Left colon (tissue), 2 donors: ENCODE measurements at regions not wholly inside any gene's neighbourhood (a gene's known extent, or its start where the extent isn't known, plus 50 kb on each side); places are given as distances from the start of the nearest gene placed in this dataset.
A peak's percentile ranks its signal among the peaks of the same experiment; 100 is the strongest.

Experiments
- ATAC-seq: fragments of 200-7000 bp; cut with Tn5 transposase; one replicate; pipeline ENCODE4 v1.9.1; 2020; ENCODE audit warnings: mild to moderate bottlenecking, moderate library complexity
- DNase-seq, 2 donors: peaks; one replicate each; pipeline ENCODE4 v3.0.0-alpha.2; 2020
- intact Hi-C, 2 donors: fragments of 100-400 bp; cut with DNase I in 1 of 2; cut with micrococcal nuclease in 1 of 2; formaldehyde crosslinking; loops; one replicate each; pipeline versions ENCODE4 v1.11.2 to v1.14.0; 2022; cut with DNase I, micrococcal nuclease
- donor health status: DM: no; HTN: no; CAD: no.
- donor health status: DM: yes; HTN: yes; CAD: no.

- intact Hi-C loops: no loop called here
- DNase-seq (no peak), ATAC-seq (no peak)
Measured at GRCh38 chr6:143621876-143622605, 55.7 kb upstream of the PHACTR2 start.

DNA sequence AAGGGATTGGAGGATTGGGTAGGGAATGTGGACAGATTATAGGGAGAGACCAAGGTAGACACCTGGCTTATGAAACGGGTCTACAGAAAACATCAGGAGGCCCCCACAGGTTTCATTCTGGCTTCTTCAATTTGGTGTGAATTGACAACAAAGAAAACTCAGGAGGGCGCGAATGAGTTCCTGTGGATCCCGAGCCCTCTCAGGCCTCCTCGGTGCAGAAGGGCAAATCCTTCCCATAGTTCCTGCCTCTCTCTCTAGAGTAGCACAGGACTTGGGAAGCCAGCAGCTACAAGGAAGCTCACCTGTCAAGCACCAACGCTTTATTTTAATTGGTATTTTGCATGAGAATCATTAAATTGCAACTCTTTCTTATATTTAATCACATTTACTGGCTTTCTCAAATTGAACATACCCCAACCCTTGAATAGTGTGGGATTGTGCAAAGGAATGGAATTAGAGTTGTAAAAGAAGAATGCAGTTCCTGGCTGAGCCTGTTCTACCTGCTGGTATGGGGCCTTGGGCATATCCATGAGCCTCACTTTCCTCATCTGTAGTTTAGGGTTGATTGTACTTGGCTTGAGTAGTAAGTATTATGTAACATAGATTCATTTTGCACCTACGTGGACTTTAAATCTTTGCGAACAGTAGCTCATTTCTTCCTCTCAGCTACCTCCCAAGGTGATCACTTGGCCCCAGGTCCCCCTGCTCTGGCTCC, 56.4 kb upstream of the PHACTR2 start:
- DNase-seq: no peak
- no peak for ATAC-seq
- intact Hi-C loops: no loop called here

DNA sequence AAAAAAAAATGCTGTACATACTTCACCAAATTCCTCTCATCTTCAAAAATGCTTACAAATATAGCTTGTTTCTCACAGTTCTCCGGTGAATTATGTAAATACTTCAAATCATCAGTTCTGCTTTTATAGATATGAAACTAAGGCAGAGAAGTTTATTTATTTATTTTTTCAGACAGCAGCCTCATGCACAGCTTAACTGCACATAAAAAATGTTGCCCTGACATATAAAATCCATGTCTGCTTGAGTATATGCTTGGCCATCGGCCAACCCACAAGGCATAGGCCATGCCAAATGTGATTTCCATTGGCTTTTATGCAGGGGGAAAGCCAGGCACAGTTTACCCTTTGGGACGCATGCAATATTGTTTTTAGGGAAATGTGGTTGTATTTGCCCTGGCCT, 57.3 kb upstream of the PHACTR2 start:
- DNase-seq (peak in 1 of 2 donors; percentile 16), ATAC-seq (peak; percentile 42)
- intact Hi-C loops: no loop called here

DNA sequence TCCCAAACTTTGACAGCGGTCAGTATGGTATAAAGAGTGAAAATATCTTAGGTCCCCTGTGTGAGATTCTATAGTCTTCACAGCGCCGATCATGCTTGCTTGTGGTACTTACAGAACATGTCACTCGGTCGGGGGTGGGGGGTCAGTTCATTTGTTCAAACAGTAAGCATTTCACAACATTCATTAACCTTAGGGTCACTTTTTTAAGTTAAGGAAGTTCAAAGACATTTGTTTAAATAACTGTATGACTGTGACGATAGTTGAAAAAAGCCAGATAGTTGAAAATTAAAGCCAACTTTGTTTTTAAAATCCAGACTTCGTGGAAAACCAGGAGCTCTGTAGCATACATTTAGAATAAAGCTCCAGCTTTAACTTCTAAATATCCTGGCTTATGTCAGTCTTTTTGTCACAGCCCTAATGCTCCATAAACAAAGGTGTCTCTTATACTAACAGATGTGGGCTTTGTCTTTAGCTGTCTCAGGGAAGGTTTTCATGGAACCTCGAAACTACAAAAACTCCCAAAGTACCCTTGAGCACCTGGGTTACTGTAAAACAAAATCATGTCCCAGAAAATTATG, 57.9 kb upstream of the PHACTR2 start:
- DNase-seq: no peak
- no peak for ATAC-seq
- intact Hi-C loops: no loop called here

DNA sequence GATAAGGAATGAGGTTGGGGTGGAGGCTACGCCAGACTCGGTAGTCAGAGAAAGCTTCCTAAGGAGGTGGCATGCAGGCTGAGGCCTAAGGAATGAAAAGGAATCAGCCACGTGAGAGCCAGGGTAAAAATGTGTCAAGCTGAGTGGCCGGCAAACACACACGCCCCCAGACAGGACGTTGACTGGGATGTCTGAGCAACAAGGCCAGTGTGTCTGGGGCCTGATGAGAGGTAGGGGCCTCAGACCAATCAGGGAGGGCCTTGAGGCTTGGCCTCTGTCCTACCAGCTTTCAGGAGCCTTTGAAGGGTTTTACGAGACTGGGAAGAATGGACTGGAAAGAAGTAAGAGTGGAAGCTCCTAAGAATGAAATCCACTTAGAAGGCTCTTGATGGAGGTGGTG, 61.0 kb upstream of the PHACTR2 start:
- no peak for DNase-seq
- intact Hi-C loops: no loop called here
- no peak for ATAC-seq

- DNase-seq (no peak), ATAC-seq (no peak)
- intact Hi-C loops: no loop called here
Measured at GRCh38 chr6:143615785-143616184, 62.0 kb upstream of the PHACTR2 start.

DNA sequence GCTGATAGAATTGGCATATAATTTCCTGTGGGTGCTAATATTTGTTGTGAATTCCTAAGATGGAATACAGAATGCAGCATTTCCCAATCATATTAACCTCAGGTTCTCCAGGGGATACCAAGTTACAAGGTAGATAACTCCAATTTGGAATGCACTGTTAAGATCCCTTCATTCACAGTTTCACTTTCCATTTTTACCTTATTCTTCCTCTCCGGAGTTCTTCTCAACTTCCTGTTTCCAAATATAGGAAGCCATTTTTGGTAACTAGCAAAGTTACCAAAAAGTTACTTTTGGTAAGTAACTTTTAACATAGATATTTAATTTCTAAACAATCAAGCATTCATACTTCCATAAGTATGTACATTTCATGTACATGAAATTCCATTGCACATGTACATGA, 63.5 kb upstream of the PHACTR2 start:
- DNase-seq: no peak
- intact Hi-C loops: no loop called here
- no peak for ATAC-seq

DNA sequence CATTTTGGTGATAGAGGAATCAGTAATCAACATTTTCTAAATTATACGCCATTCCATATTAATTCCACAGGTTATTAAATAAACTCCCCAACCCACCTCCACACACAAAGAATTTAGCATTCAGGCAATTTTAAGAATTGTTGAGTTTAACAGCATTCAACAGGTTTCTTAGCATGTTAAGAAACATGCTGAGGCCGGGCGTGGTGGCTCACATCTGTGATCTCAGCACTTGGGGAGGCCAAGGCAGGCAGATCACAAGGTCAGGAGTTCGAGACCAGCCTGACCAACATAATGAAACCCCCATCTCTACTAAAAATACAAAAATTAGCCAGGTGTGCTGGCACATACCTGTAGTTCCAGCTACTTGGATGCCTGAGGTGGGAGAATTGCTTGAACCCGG, 64.0 kb upstream of the PHACTR2 start:
- intact Hi-C loops: no loop called here
- no peak for ATAC-seq
- DNase-seq: no peak

- intact Hi-C loops: no loop called here
- ATAC-seq (no peak), DNase-seq (no peak)
Measured at GRCh38 chr6:143612186-143612585, 65.6 kb upstream of the PHACTR2 start.

- intact Hi-C loops: no loop called here
- DNase-seq (no peak), ATAC-seq (no peak)
Measured at GRCh38 chr6:143611580-143611979, 66.2 kb upstream of the PHACTR2 start.

GRCh38 chr6:143609972-143610371, 67.8 kb upstream of the PHACTR2 start:
- intact Hi-C loops: no loop called here
- no peak for DNase-seq
- ATAC-seq: no peak

- intact Hi-C loops: no loop called here
- ATAC-seq (no peak), DNase-seq (no peak)
Measured at GRCh38 chr6:143609501-143609900, 68.3 kb upstream of the PHACTR2 start.

DNA sequence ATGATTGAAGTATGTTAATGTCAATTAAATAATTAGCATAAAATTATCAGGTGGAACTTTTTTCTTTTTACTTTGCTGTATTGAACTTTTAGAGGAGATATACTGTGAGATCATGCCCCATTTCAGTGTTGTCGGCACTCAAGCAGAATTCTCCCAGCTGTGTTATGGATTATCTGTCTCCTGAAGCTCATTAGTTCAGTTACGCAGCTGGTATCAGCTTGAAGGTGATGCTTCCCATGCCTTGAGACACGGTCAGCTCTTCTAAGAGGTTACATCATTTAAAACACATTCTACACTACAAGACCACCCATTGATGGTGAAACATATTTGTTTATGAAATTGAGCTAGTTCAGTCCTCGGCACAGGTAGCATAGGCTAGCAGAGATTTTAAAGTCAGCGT, 68.9 kb upstream of the PHACTR2 start:
- intact Hi-C loops: no loop called here
- no peak for DNase-seq
- ATAC-seq: no peak

DNA sequence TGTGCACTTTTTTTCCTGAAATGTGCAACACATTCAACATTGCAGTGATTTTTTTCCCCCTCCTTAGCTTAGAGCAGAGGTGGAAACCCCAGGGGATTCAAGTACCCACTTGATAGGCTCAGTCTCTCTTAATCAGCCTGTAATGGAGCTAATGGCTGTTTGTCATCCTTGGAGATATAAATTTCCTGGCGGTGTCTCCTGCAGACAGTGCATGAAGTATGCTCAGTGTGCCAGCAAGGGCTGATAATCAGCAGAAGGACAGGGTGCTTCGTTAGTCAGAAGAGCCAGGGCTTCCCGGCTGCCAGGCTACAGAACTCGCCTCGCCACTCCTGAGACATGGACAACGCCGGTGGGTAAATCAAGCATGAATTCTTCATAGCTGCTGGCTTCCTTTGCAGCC, 69.8 kb upstream of the PHACTR2 start:
- ATAC-seq (no peak), DNase-seq (no peak)
- intact Hi-C loops: no loop called here

DNA sequence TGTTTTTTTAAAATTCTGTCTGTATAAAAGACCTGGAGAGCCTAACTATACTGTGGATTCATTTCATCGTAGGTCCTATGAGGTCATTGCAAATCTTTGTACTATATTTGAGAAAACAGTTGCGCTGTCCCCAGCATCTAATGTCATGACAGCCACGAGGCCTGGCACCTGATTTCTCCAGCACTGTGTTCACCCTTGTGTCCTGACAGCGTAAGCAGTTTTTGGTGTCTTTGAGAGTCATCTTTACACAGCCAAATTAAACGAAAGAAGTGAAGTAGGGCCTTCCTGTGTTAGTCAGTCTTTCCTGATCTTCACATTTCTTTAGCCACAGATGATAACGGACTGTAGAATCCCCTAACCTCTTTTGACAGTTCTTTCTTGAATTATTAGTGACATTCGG, 70.6 kb upstream of the PHACTR2 start:
- no peak for ATAC-seq
- intact Hi-C loops: no loop called here
- no peak for DNase-seq

GRCh38 chr6:143605906-143606521, 71.8 kb upstream of the PHACTR2 start:
- DNase-seq (no peak), ATAC-seq (no peak)
- intact Hi-C loops: no loop called here

DNA sequence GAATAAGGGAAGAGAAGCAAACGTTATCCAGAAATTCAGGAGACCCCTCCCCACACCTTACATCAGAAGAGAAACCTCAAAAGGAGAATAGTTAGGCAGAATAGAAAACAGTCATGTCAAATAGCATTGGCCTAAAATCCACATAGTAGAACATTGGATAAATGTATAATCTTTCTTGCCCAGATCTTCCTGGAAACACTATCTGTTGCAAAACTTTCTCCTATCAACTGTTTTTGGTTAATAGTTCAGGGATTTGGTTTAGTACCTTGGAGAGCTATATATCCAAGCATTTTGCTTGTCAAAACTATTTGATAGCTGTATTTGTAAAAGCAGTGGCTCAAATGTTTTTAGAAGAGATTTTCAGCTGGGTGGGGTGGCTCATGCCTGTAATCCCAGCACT, 74.3 kb upstream of the PHACTR2 start:
- ATAC-seq (no peak), DNase-seq (no peak)
- intact Hi-C loops: no loop called here

DNA sequence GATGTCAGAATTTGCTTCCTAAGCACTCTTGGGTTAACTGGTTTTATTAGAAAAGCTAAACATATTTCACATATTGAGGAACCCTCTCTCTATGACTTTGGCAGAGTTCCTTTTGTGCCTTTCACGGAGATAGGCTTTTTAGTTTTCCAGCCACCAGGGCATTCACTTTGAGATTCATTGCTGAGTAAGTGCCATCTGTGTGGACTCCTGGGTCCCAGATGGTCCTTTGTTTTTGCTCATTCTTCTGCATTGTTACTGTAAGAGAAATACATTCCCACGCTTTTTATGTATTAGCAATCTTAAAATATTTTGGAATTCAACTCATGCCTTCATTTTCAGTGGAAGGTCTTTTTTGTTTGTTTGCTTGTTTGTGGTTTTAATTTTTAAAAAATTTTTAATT, 76.3 kb upstream of the PHACTR2 start:
- ATAC-seq (no peak), DNase-seq (no peak)
- intact Hi-C loops: no loop called here

DNA sequence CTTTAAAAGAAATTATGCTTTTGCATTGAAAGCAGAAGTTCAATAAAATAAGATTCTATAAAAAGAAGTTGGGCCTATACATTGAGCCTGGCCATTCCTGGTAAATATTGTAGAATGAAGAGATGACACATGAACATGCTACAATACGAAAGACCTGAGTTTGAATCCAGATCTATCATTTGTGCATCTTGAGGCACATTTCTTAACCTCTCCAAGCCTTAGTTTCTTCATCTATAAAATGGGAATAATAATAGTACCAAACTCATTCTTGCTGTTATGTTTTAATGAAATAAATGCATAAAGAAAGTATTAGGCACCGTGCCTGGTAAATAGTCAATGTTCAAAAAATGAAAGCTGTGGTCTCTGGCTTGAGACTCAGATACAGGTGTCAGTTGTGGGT, 76.9 kb upstream of the PHACTR2 start:
- intact Hi-C loops: no loop called here
- no peak for DNase-seq
- ATAC-seq: no peak

- intact Hi-C loops: no loop called here
- ATAC-seq: no peak
- DNase-seq: no peak
Measured at GRCh38 chr6:143598466-143599080, 79.2 kb upstream of the PHACTR2 start.
